HCT116 (cell line): ENCODE measurements at regions not wholly inside any gene's neighbourhood (a gene's known extent, or its start where the extent isn't known, plus 50 kb on each side); places are given as distances from the start of the nearest gene placed in this dataset.

Experiments used
- ATAC-seq: fragments of 200-7000 bp; cut with Tn5 transposase; 2 replicates; pipeline ENCODE4 v1.9.1; 2020; ENCODE audit warnings: mild to moderate bottlenecking, moderate library complexity
- BruUV-seq: library from RNA; stranded (reverse); fragments of 400-500 nt; replicated peaks from 2 replicates; lab custom pipeline; 2021; lab: Mats Ljungman, UMichigan
- CTCF ChIA-PET: fragments of 300-600 bp; sonication (Branson Sonifier 250); formaldehyde crosslinking; loops from one replicate; lab custom pipeline; 2021; ENCODE audit warnings: antibody characterized with exemption; lab: Charles Lee
- POLR2A ChIA-PET: fragments of 300-600, 350-600 bp; sonication (Branson Sonifier 250); formaldehyde crosslinking; loops from one replicate; lab custom pipeline; 2021; ENCODE audit warnings: antibody characterized with exemption; lab: Charles Lee
- RAD21 ChIA-PET, 2 experiments: fragments of 300-600 bp; sonication (Branson Sonifier 250); formaldehyde crosslinking; loops; one replicate each; lab custom pipeline; 2023; ENCODE audit warnings: low total read pairs in 2 of 2; ENCODE audit not compliant: uncharacterized antibody in 2 of 2, unreplicated experiment in 2 of 2, low non-redundant PET in 1 of 2; lab: Charles Lee
- DNase-seq: peaks from one replicate; pipeline ENCODE4 v3.0.0-alpha.2; 2010; ENCODE audit warnings: low read depth, low spot score
- H2AFZ ChIP-seq: fragments of 200-600 bp; shearing (Covaris generic), sonication (generic); 2 replicates; pipeline ENCODE4 v1.6.1; 2017; ENCODE audit warnings: low read depth, mixed run types, mixed read lengths, antibody characterized with exemption, low read length; ENCODE audit not compliant: poor library complexity, severe bottlenecking
- H3K27ac ChIP-seq: 2 replicates; pipeline ENCODE4 v1.5.1; 2012; ENCODE audit warnings: low read depth, low read length
- H3K27me3 ChIP-seq: fragments of 200-600 bp; sonication (generic); 2 replicates; pipeline ENCODE4 v1.6.1; 2016; ENCODE audit warnings: mixed run types, low read length, mixed read lengths; ENCODE audit not compliant: insufficient read depth
- H3K36me3 ChIP-seq, 2 experiments: fragments of 200-500 bp in 1 of 2; fragments of 200-600 bp in 1 of 2; sonication (Bioruptor generic) in 1 of 2; sonication (generic) in 1 of 2; 2 replicates each; pipeline versions ENCODE4 v1.5.1 to v1.6.1; 2014 to 2016; ENCODE audit warnings: low read length in 2 of 2, inconsistent platforms in 1 of 2, mixed read lengths in 1 of 2, mixed run types in 1 of 2; ENCODE audit not compliant: insufficient read depth in 2 of 2, control insufficient read depth in 1 of 2
- H3K4me1 ChIP-seq, 2 experiments: fragments of 200-600 bp in 1 of 2; sonication (generic) in 1 of 2; 2 replicates each; pipeline versions ENCODE4 v1.5.1 to v1.6.1; 2012 to 2017; ENCODE audit warnings: low read length in 2 of 2, inconsistent platforms in 1 of 2, mild to moderate bottlenecking in 1 of 2, mixed read lengths in 1 of 2, mixed run types in 1 of 2, moderate library complexity in 1 of 2; ENCODE audit not compliant: insufficient read depth in 2 of 2, control insufficient read depth in 1 of 2
- H3K4me2 ChIP-seq: fragments of 200-600 bp; sonication (generic); 2 replicates; pipeline ENCODE4 v1.6.1; 2017; ENCODE audit warnings: mixed run types, low read length, mixed read lengths
- H3K4me3 ChIP-seq, 2 experiments: fragments of 200-600 bp in 1 of 2; sonication (generic) in 1 of 2; replicated peaks in 1 of 2; 2 replicates each; pipeline ENCODE4 v1.5.1; 2011 to 2016; ENCODE audit warnings: low read length in 2 of 2, control low read depth in 1 of 2, low read depth in 1 of 2, mild to moderate bottlenecking in 1 of 2, mixed read lengths in 1 of 2, mixed run types in 1 of 2
- H3K79me2 ChIP-seq: fragments of 200-600 bp; sonication (generic); 2 replicates; pipeline ENCODE4 v1.6.1; 2017; ENCODE audit warnings: mild to moderate bottlenecking, mixed run types, low read length, moderate library complexity, mixed read lengths; ENCODE audit not compliant: insufficient read depth
- H3K9ac ChIP-seq: fragments of 200-600 bp; sonication (generic); 2 replicates; pipeline ENCODE4 v1.6.1; 2016; ENCODE audit warnings: low read length, mixed read lengths
- H3K9me2 ChIP-seq: fragments of 200-600 bp; sonication (generic), shearing (Covaris generic); 2 replicates; pipeline ENCODE4 v1.6.1; 2017; ENCODE audit warnings: mixed run types, mild to moderate bottlenecking, moderate library complexity; ENCODE audit not compliant: insufficient read depth
- H3K9me3 ChIP-seq, 2 experiments: fragments of 200-500 bp in 1 of 2; fragments of 200-600 bp in 1 of 2; sonication (Bioruptor generic) in 1 of 2; sonication (generic) in 1 of 2; 2 replicates each; pipeline ENCODE4 v1.6.1; 2014 to 2017; ENCODE audit warnings: low read length in 2 of 2, mixed read lengths in 2 of 2, inconsistent platforms in 1 of 2, low read depth in 1 of 2, mild to moderate bottlenecking in 1 of 2, mixed run types in 1 of 2, moderate library complexity in 1 of 2; ENCODE audit not compliant: control insufficient read depth in 1 of 2, insufficient read depth in 1 of 2
- H4K20me1 ChIP-seq: fragments of 200-600 bp; sonication (generic), shearing (Covaris generic); 2 replicates; pipeline ENCODE4 v1.6.1; 2017; ENCODE audit warnings: mixed run types, mild to moderate bottlenecking, moderate library complexity; ENCODE audit not compliant: insufficient read depth
- ATF3 ChIP-seq: IDR thresholded peaks from 2 replicates; pipeline ENCODE4 v1.6.1; 2012
- CEBPB ChIP-seq: IDR thresholded peaks from 2 replicates; pipeline ENCODE4 v1.6.1; 2012; ENCODE audit warnings: low read depth
- EGR1 ChIP-seq: IDR thresholded peaks from 2 replicates; pipeline ENCODE4 v1.6.1; 2012; ENCODE audit warnings: low read depth
- EZH2 ChIP-seq: fragments of 200-600 bp; sonication (generic); IDR thresholded peaks from 2 replicates; pipeline ENCODE4 v1.6.1; 2017; ENCODE audit warnings: antibody characterized with exemption, mixed run types
- POLR2A ChIP-seq: IDR thresholded peaks from 2 replicates; pipeline ENCODE4 v1.7.0; 2011; ENCODE audit warnings: borderline replicate concordance; ENCODE audit not compliant: insufficient read depth, insufficient read length; ENCODE audit errors: extremely low read depth
- POLR2AphosphoS5 ChIP-seq: IDR thresholded peaks from 2 replicates; pipeline ENCODE4 v1.6.1; 2011; ENCODE audit warnings: mild to moderate bottlenecking, low read depth, low read length, moderate library complexity
- SRF ChIP-seq: IDR thresholded peaks from 2 replicates; pipeline ENCODE4 v1.6.1; 2012; ENCODE audit warnings: low read depth
- YY1 ChIP-seq: IDR thresholded peaks from 2 replicates; pipeline ENCODE4 v1.6.1; 2011; ENCODE audit warnings: low read length, low read depth, moderate library complexity, mild to moderate bottlenecking; ENCODE audit not compliant: insufficient replicate concordance; ENCODE audit errors: extremely low read depth
- ZFX ChIP-seq: fragments of 450-650 bp; IDR thresholded peaks from 2 replicates; pipeline ENCODE4 v1.6.1; 2017
- intact Hi-C: fragments of 100-400 bp; cut with micrococcal nuclease; formaldehyde crosslinking; loops from 2 replicates; pipeline ENCODE4 v1.10.0; 2022
- TF ChIP-seq, protein P1 (sequence below): IDR thresholded peaks from 2 replicates; pipeline ENCODE4 v1.6.1; 2011; ENCODE audit warnings: mild to moderate bottlenecking, low read length, moderate library complexity; ENCODE audit not compliant: insufficient replicate concordance; ENCODE audit errors: extremely low read depth

- Histone ChIP-seq H3K9me2 (no peaks in the 10 kb centered on the region), H3K9me3 (no peaks in the 10 kb centered on the region), H3K4me1 (no peaks in the 10 kb centered on the region), H3K79me2 (no peaks in the 10 kb centered on the region), H2AFZ (no peak overlapping the region), H3K4me2 (no peak overlapping the region), H3K27ac (no peak overlapping the region), H3K27me3 (peaks cover 26% of the 10 kb centered on the region; the same call in 1 of the 2 replicates), H3K36me3 (no peaks in the 10 kb centered on the region), H4K20me1 (no peaks in the 10 kb centered on the region), H3K4me3 (no peak overlapping the region), H3K9ac (no peak overlapping the region)
- no peak for DNase-seq
- no peak for TF ChIP-seq EGR1
- TF ChIP-seq ATF3, result no peak
- TF ChIP-seq CEBPB, result no peak
- TF ChIP-seq EZH2, result no peak
- TF ChIP-seq ZFX, result no peak
- no peak for TF ChIP-seq POLR2A
- no peak for TF ChIP-seq POLR2AphosphoS5
- TF ChIP-seq, protein P1, sequence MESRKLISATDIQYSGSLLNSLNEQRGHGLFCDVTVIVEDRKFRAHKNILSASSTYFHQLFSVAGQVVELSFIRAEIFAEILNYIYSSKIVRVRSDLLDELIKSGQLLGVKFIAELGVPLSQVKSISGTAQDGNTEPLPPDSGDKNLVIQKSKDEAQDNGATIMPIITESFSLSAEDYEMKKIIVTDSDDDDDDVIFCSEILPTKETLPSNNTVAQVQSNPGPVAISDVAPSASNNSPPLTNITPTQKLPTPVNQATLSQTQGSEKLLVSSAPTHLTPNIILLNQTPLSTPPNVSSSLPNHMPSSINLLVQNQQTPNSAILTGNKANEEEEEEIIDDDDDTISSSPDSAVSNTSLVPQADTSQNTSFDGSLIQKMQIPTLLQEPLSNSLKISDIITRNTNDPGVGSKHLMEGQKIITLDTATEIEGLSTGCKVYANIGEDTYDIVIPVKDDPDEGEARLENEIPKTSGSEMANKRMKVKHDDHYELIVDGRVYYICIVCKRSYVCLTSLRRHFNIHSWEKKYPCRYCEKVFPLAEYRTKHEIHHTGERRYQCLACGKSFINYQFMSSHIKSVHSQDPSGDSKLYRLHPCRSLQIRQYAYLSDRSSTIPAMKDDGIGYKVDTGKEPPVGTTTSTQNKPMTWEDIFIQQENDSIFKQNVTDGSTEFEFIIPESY, result no peak
- no peak for TF ChIP-seq YY1
- TF ChIP-seq SRF, result no peak
- ChIA-PET CTCF (no interaction called here), RAD21 (no interaction called here), POLR2A (no interaction called here)
- no TSS peak for BruUV-seq
- no peak for ATAC-seq
- intact Hi-C loops, result no loop called here
Measured at GRCh38 chr17:77801545-77802332, 156.8 kb upstream of the TNRC6C start.
